IMR-90 (cell line): ENCODE measurements at regions not wholly inside any gene's neighbourhood (a gene's known extent, or its start where the extent isn't known, plus 50 kb on each side); places are given as distances from the start of the nearest gene placed in this dataset.

ENCODE experiments used
- ATAC-seq: fragments of 200-7000 bp; cut with Tn5 transposase; 2 replicates; pipeline ENCODE4 v1.9.1; 2020; ENCODE audit warnings: low read depth, mild to moderate bottlenecking, moderate library complexity
- BruUV-seq: library from RNA; stranded (reverse); fragments of 400-500 nt; replicated peaks from 2 replicates; lab custom pipeline; 2021; lab: Mats Ljungman, UMichigan
- CTCF ChIA-PET: fragments of 300-600 bp; formaldehyde crosslinking; extraction: SDS; loops from one replicate; lab custom pipeline; 2021; ENCODE audit warnings: antibody characterized with exemption; lab: Yijun Ruan, JAX
- POLR2A ChIA-PET: fragments of 300-600 bp; sonication (Branson Sonifier 250); formaldehyde crosslinking; loops from one replicate; lab custom pipeline; 2022; ENCODE audit warnings: antibody characterized with exemption; ENCODE audit not compliant: unreplicated experiment; lab: Charles Lee
- DNase-seq: peaks from one replicate; pipeline ENCODE4 v3.0.0; 2013
- H2AFZ ChIP-seq: replicated peaks from 2 replicates; pipeline ENCODE3; 2013; ENCODE audit warnings: low read length, mild to moderate bottlenecking; ENCODE audit not compliant: poor library complexity
- H2AK5ac ChIP-seq: 2 replicates; pipeline ENCODE4 v1.6.1; 2013; ENCODE audit warnings: low read depth, low read length, inconsistent platforms
- H2AK9ac ChIP-seq: replicated peaks from 2 replicates; pipeline ENCODE3; 2013; ENCODE audit warnings: mild to moderate bottlenecking, low read depth, low read length, moderate library complexity; ENCODE audit not compliant: poor library complexity
- H2BK120ac ChIP-seq: 2 replicates; pipeline ENCODE4 v1.6.1; 2013; ENCODE audit warnings: low read depth, low read length, inconsistent platforms
- H2BK15ac ChIP-seq: 3 replicates; pipeline ENCODE4 v1.6.1; 2013; ENCODE audit warnings: low read depth, low read length, inconsistent platforms
- H2BK20ac ChIP-seq: 2 replicates; pipeline ENCODE4 v1.6.1; 2013; ENCODE audit warnings: low read depth, mild to moderate bottlenecking, inconsistent platforms, low read length, moderate library complexity
- H2BK5ac ChIP-seq: 2 replicates; pipeline ENCODE4 v1.6.1; 2013; ENCODE audit warnings: mild to moderate bottlenecking, low read depth, low read length, inconsistent platforms; ENCODE audit not compliant: poor library complexity, severe bottlenecking
- H3K14ac ChIP-seq: replicated peaks from 2 replicates; pipeline ENCODE4 v1.6.1; 2013; ENCODE audit warnings: low read depth, low read length, inconsistent platforms
- H3K18ac ChIP-seq: 2 replicates; pipeline ENCODE4 v1.6.1; 2013; ENCODE audit warnings: low read depth, low read length, control low read depth
- H3K23ac ChIP-seq: 2 replicates; pipeline ENCODE4 v1.6.1; 2013; ENCODE audit warnings: low read depth, low read length, inconsistent platforms
- H3K27ac ChIP-seq: 2 replicates; pipeline ENCODE4 v1.5.1; 2013; ENCODE audit warnings: mild to moderate bottlenecking, control low read depth, low read length; ENCODE audit not compliant: insufficient read depth
- H3K27me3 ChIP-seq: 2 replicates; pipeline ENCODE4 v1.6.1; 2013; ENCODE audit warnings: low read length; ENCODE audit not compliant: control insufficient read depth, insufficient read depth
- H3K36me3 ChIP-seq: 2 replicates; pipeline ENCODE4 v1.6.1; 2013; ENCODE audit warnings: low read length, mixed read lengths; ENCODE audit not compliant: control insufficient read depth, insufficient read depth
- H3K4ac ChIP-seq: 2 replicates; pipeline ENCODE4 v1.6.1; 2013; ENCODE audit warnings: low read depth, low read length, inconsistent platforms
- H3K4me1 ChIP-seq: 2 replicates; pipeline ENCODE4 v1.6.1; 2013; ENCODE audit warnings: low read length, mixed read lengths; ENCODE audit not compliant: control insufficient read depth, insufficient read depth
- H3K4me2 ChIP-seq: 2 replicates; pipeline ENCODE4 v1.6.1; 2013; ENCODE audit warnings: low read depth, mild to moderate bottlenecking, control low read depth, low read length, moderate library complexity
- H3K4me3 ChIP-seq: 2 replicates; pipeline ENCODE4 v1.5.1; 2013; ENCODE audit warnings: low read depth, mild to moderate bottlenecking, control low read depth, low read length, moderate library complexity; ENCODE audit not compliant: insufficient read depth
- H3K56ac ChIP-seq: 2 replicates; pipeline ENCODE4 v1.6.1; 2013; ENCODE audit warnings: low read length, inconsistent platforms; ENCODE audit not compliant: insufficient read depth; ENCODE audit errors: extremely low read depth
- H3K79me1 ChIP-seq, 2 experiments: 2 replicates each; pipeline ENCODE4 v1.6.1; 2013; ENCODE audit warnings: low read length in 2 of 2, inconsistent platforms in 1 of 2, low read depth in 1 of 2
- H3K9ac ChIP-seq: 2 replicates; pipeline ENCODE4 v1.6.1; 2013; ENCODE audit warnings: low read depth, low read length, control low read depth
- H3K9me1 ChIP-seq: 2 replicates; pipeline ENCODE4 v1.6.1; 2013; ENCODE audit warnings: low read length, inconsistent platforms; ENCODE audit not compliant: insufficient read depth
- H3K9me3 ChIP-seq: 2 replicates; pipeline ENCODE4 v1.6.1; 2013; ENCODE audit warnings: low read length; ENCODE audit not compliant: control insufficient read depth, insufficient read depth
- H4K20me1 ChIP-seq: 2 replicates; pipeline ENCODE4 v1.6.1; 2013; ENCODE audit warnings: low read length, inconsistent platforms; ENCODE audit not compliant: insufficient read depth
- H4K5ac ChIP-seq: 2 replicates; pipeline ENCODE4 v1.6.1; 2013; ENCODE audit warnings: mild to moderate bottlenecking, low read depth, low read length, control low read depth
- H4K8ac ChIP-seq, 2 experiments: 2 replicates each; pipeline ENCODE4 v1.6.1; 2013; ENCODE audit warnings: low read depth in 2 of 2, low read length in 2 of 2, control low read depth in 1 of 2, inconsistent platforms in 1 of 2
- H4K91ac ChIP-seq: 2 replicates; pipeline ENCODE4 v1.6.1; 2013; ENCODE audit warnings: low read depth, low read length, inconsistent platforms; ENCODE audit not compliant: insufficient read depth
- BHLHE40 ChIP-seq: fragments of 150-350 bp; IDR thresholded peaks from 2 replicates; pipeline ENCODE4 v1.6.1; 2016; ENCODE audit warnings: mild to moderate bottlenecking, low read depth, low read length
- CEBPB ChIP-seq: IDR thresholded peaks from 2 replicates; pipeline ENCODE4 v1.6.1; 2012; ENCODE audit warnings: low read depth, low read length, improper control_type of control experiment
- CHD1 ChIP-seq: IDR thresholded peaks from 2 replicates; pipeline ENCODE4 v1.6.1; 2012; ENCODE audit warnings: low read depth, low read length, improper control_type of control experiment
- CTCF ChIP-seq: conservative IDR thresholded peaks from 2 replicates; pipeline ENCODE4 v1.5.1; 2012; ENCODE audit warnings: mild to moderate bottlenecking, low read depth, low read length, improper control_type of control experiment
- ELK1 ChIP-seq: fragments of 150-350 bp; IDR thresholded peaks from 2 replicates; pipeline ENCODE4 v1.6.1; 2016; ENCODE audit warnings: low read depth, mild to moderate bottlenecking, low read length, moderate library complexity, borderline replicate concordance
- FOS ChIP-seq: fragments of 150-350 bp; IDR thresholded peaks from 2 replicates; pipeline ENCODE4 v1.6.1; 2016; ENCODE audit warnings: low read depth, low read length
- MAFK ChIP-seq: IDR thresholded peaks from 2 replicates; pipeline ENCODE4 v1.6.1; 2012; ENCODE audit warnings: low read depth, low read length, improper control_type of control experiment
- MAZ ChIP-seq: IDR thresholded peaks from 2 replicates; pipeline ENCODE4 v1.6.1; 2012; ENCODE audit warnings: low read depth, mild to moderate bottlenecking, low read length, improper control_type of control experiment, moderate library complexity, borderline replicate concordance
- MXI1 ChIP-seq: IDR thresholded peaks from 2 replicates; pipeline ENCODE4 v1.6.1; 2012; ENCODE audit warnings: low read depth, mild to moderate bottlenecking, low read length, moderate library complexity, borderline replicate concordance
- NFE2L2 ChIP-seq: fragments of 150-350 bp; IDR thresholded peaks from 2 replicates; pipeline ENCODE4 v1.6.1; 2016; ENCODE audit warnings: low read depth, mild to moderate bottlenecking, low read length
- RCOR1 ChIP-seq: IDR thresholded peaks from 2 replicates; pipeline ENCODE4 v1.6.1; 2012; ENCODE audit warnings: mild to moderate bottlenecking, low read length, improper control_type of control experiment; ENCODE audit not compliant: insufficient replicate concordance
- RFX5 ChIP-seq: IDR thresholded peaks from 2 replicates; pipeline ENCODE4 v1.8.0; 2012; ENCODE audit warnings: low read depth, mild to moderate bottlenecking, low read length, moderate library complexity
- SMC3 ChIP-seq: fragments of 150-350 bp; IDR thresholded peaks from 2 replicates; pipeline ENCODE4 v1.6.1; 2016; ENCODE audit warnings: low read depth, mild to moderate bottlenecking, antibody characterized with exemption, low read length, moderate library complexity
- USF2 ChIP-seq: fragments of 150-350 bp; IDR thresholded peaks from 2 replicates; pipeline ENCODE4 v1.6.1; 2017; ENCODE audit warnings: mild to moderate bottlenecking, antibody characterized with exemption, low read length, low read depth
- WGBS, 2 experiments: methylation state at CpG; one replicate each; pipeline versions ENCODE4 v1.1.5 to v1.1.7; 2013; ENCODE audit warnings: missing lambda C conversion rate in 2 of 2; ENCODE audit not compliant: insufficient read length in 1 of 2; ENCODE audit errors: extremely low coverage in 2 of 2; 5-methylcytosine and 5-hydroxymethylcytosine counted together
- dilution Hi-C: fragments of 300-500 bp; cut with HindIII; formaldehyde crosslinking; loops from one replicate; pipeline ENCODE4 v1.14.3; 2018; ENCODE audit warnings: low sequenced_read_pairs; ENCODE audit not compliant: unreplicated experiment
- in situ Hi-C: fragments of 300-500 bp; cut with MboI; formaldehyde crosslinking; loops from 3 replicates; pipeline ENCODE4 v1.14.3; 2019; ENCODE audit warnings: low sequenced_read_pairs, inconsistent platforms, mixed read lengths
- intact Hi-C: fragments of 100-400 bp; cut with micrococcal nuclease; formaldehyde crosslinking; loops from 2 replicates; pipeline ENCODE4 v1.10.0; 2022

- H4K5ac ChIP-seq = no peak overlapping the region
- no peak overlapping the region for H3K18ac ChIP-seq
- CTCF ChIA-PET = no interaction called here
- dilution Hi-C loops = no loop called here
- no peaks in the 10 kb centered on the region for H3K9me1 ChIP-seq
- intact Hi-C loops = no loop called here
- H3K27ac ChIP-seq = no peak overlapping the region
- in situ Hi-C loops = no loop called here
- no peak overlapping the region for H2BK5ac ChIP-seq
- no peak overlapping the region for H4K8ac ChIP-seq
- H2BK120ac ChIP-seq = no peak overlapping the region
- no peak overlapping the region for H4K91ac ChIP-seq
- POLR2A ChIA-PET = no interaction called here
- H2AFZ ChIP-seq = no peak overlapping the region
- no peaks in the 10 kb centered on the region for H3K36me3 ChIP-seq
- ATAC-seq (no peak), DNase-seq (no peak)
- WGBS, 2 experiments = no CpG with 5 or more reads among the region's 3 CpGs
- H3K79me1 ChIP-seq = no peaks in the 10 kb centered on the region
- no peak overlapping the region for H3K4ac ChIP-seq
- no peak overlapping the region for H2AK5ac ChIP-seq
- H3K4me3 ChIP-seq = no peak overlapping the region
- no peak overlapping the region for H3K14ac ChIP-seq
- no peak overlapping the region for H2BK15ac ChIP-seq
- H3K9ac ChIP-seq = no peak overlapping the region
- no peak overlapping the region for H2BK20ac ChIP-seq
- BruUV-seq = no TSS peak
- H3K56ac ChIP-seq = no peak overlapping the region
- H2AK9ac ChIP-seq = no peak overlapping the region
- no peaks in the 10 kb centered on the region for H3K4me1 ChIP-seq
- no peak overlapping the region for H3K4me2 ChIP-seq
- TF ChIP-seq CHD1 = no peak
- no peak for TF ChIP-seq RFX5
- TF ChIP-seq MAZ = no peak
- no peak for TF ChIP-seq CEBPB
- no peak for TF ChIP-seq BHLHE40
- no peak for TF ChIP-seq RCOR1
- TF ChIP-seq USF2 = no peak
- no peak for TF ChIP-seq ELK1
- no peak for TF ChIP-seq CTCF
- TF ChIP-seq MAFK = no peak
- TF ChIP-seq MXI1 = no peak
- no peak for TF ChIP-seq NFE2L2
- TF ChIP-seq SMC3 = no peak
- TF ChIP-seq FOS = no peak
- peaks cover 4% of the 10 kb centered on the region for H3K9me3 ChIP-seq
- H3K27me3 ChIP-seq = no peaks in the 10 kb centered on the region
- no peaks in the 10 kb centered on the region for H4K20me1 ChIP-seq
- no peak overlapping the region for H3K23ac ChIP-seq
Measured at GRCh38 chr21:19468991-19469715, 1065.6 kb upstream of the TMPRSS15 start.
